Loucy (cell line): ENCODE measurements at regions not wholly inside any gene's neighbourhood (a gene's known extent, or its start where the extent isn't known, plus 50 kb on each side); places are given as distances from the start of the nearest gene placed in this dataset.

Experiments
- H2AFZ ChIP-seq: fragments of 200-600 bp; sonication (generic); 2 replicates; pipeline ENCODE4 v1.6.0; 2016; ENCODE audit warnings: antibody characterized with exemption, mild to moderate bottlenecking, low read length, moderate library complexity
- H3F3A ChIP-seq: fragments of 200-600 bp; 2 replicates; pipeline ENCODE4 v1.6.0; 2016; ENCODE audit warnings: antibody characterized with exemption, low read depth, mild to moderate bottlenecking
- H3K27me3 ChIP-seq: fragments of 200-600 bp; sonication (generic); 2 replicates; pipeline ENCODE4 v1.6.1; 2014; ENCODE audit warnings: low read length, mild to moderate bottlenecking; ENCODE audit not compliant: insufficient read depth, poor library complexity, severe bottlenecking
- H3K36me3 ChIP-seq: fragments of 200-600 bp; sonication (generic); 2 replicates; pipeline ENCODE4 v1.6.1; 2016; ENCODE audit warnings: low read length; ENCODE audit not compliant: insufficient read depth
- H3K4me1 ChIP-seq: fragments of 200-600 bp; sonication (generic); 2 replicates; pipeline ENCODE4 v1.5.1; 2014; ENCODE audit warnings: low read length, mild to moderate bottlenecking; ENCODE audit not compliant: insufficient read depth, poor library complexity, severe bottlenecking
- H3K4me2 ChIP-seq: fragments of 200-600 bp; sonication (generic); 2 replicates; pipeline ENCODE4 v1.6.0; 2014; ENCODE audit warnings: antibody characterized with exemption, low read length, low read depth, mild to moderate bottlenecking; ENCODE audit not compliant: poor library complexity, severe bottlenecking
- H3K4me3 ChIP-seq: fragments of 200-600 bp; sonication (generic); 2 replicates; pipeline ENCODE4 v1.5.1; 2014; ENCODE audit warnings: low read length, mild to moderate bottlenecking, mixed read lengths; ENCODE audit not compliant: poor library complexity, severe bottlenecking
- H3K79me2 ChIP-seq: fragments of 200-600 bp; sonication (generic); 2 replicates; pipeline ENCODE4 v1.6.1; 2014; ENCODE audit warnings: low read length; ENCODE audit not compliant: insufficient read depth
- H3K9ac ChIP-seq: fragments of 200-600 bp; sonication (generic); 2 replicates; pipeline ENCODE4 v1.6.0; 2014; ENCODE audit warnings: mild to moderate bottlenecking, low read depth, low read length, moderate library complexity; ENCODE audit not compliant: poor library complexity, severe bottlenecking
- H3K9me2 ChIP-seq: fragments of 200-600 bp; sonication (generic); replicated peaks from 2 replicates; pipeline ENCODE4 v1.6.1; 2016; ENCODE audit warnings: low read depth, low read length, mixed read lengths
- H3K9me3 ChIP-seq: fragments of 200-600 bp; sonication (generic); 2 replicates; pipeline ENCODE4 v1.6.1; 2014; ENCODE audit warnings: mild to moderate bottlenecking, antibody characterized with exemption, low read length, low read depth; ENCODE audit not compliant: insufficient read depth
- H4K20me1 ChIP-seq: fragments of 200-600 bp; sonication (generic); 2 replicates; pipeline ENCODE4 v1.6.0; 2014; ENCODE audit warnings: antibody characterized with exemption, low read length, mild to moderate bottlenecking; ENCODE audit not compliant: insufficient read depth, poor library complexity, severe bottlenecking
- EZH2phosphoT487 ChIP-seq: fragments of 200-600 bp; IDR thresholded peaks from 2 replicates; pipeline ENCODE4 v1.6.1; 2018; ENCODE audit warnings: antibody characterized with exemption, mild to moderate bottlenecking, moderate library complexity, borderline replicate concordance
- TF ChIP-seq, protein P1 (sequence below): fragments of 200-600 bp; sonication (generic); conservative IDR thresholded peaks from 2 replicates; pipeline ENCODE4 v1.5.1; 2014; ENCODE audit warnings: mild to moderate bottlenecking, antibody characterized with exemption, low read length

DNA sequence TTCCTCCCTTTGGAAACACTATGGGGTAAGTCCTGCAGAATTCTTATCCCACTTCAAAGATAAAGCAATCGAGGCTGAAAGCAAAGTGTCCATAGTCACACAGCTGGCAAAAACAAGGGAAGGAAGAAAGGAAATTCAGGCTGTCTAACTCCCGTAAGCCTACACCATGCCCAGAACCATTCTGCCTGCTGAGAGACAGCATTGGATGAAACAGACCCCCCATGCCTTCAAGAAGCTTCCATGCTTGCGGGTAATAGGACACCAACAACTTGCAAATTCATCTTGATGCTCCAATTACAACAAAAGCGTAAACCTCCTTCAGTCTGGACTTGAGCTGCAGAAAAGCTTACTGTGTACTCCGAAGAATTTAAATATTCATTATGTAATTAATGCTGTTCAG lies 181.1 kb upstream of the WWC1 start:
- Histone ChIP-seq H3F3A (no peaks in the 10 kb centered on the region), H3K4me1 (no peaks in the 10 kb centered on the region), H4K20me1 (no peaks in the 10 kb centered on the region), H3K4me2 (no peak overlapping the region), H3K27me3 (no peaks in the 10 kb centered on the region), H3K4me3 (no peak overlapping the region), H3K9ac (no peak overlapping the region), H3K79me2 (no peaks in the 10 kb centered on the region), H3K9me2 (no peaks in the 10 kb centered on the region), H2AFZ (no peak overlapping the region), H3K9me3 (no peaks in the 10 kb centered on the region), H3K36me3 (no peaks in the 10 kb centered on the region)
- no peak for TF ChIP-seq EZH2phosphoT487
- TF ChIP-seq, protein P1, sequence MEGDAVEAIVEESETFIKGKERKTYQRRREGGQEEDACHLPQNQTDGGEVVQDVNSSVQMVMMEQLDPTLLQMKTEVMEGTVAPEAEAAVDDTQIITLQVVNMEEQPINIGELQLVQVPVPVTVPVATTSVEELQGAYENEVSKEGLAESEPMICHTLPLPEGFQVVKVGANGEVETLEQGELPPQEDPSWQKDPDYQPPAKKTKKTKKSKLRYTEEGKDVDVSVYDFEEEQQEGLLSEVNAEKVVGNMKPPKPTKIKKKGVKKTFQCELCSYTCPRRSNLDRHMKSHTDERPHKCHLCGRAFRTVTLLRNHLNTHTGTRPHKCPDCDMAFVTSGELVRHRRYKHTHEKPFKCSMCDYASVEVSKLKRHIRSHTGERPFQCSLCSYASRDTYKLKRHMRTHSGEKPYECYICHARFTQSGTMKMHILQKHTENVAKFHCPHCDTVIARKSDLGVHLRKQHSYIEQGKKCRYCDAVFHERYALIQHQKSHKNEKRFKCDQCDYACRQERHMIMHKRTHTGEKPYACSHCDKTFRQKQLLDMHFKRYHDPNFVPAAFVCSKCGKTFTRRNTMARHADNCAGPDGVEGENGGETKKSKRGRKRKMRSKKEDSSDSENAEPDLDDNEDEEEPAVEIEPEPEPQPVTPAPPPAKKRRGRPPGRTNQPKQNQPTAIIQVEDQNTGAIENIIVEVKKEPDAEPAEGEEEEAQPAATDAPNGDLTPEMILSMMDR: no peak

DNA sequence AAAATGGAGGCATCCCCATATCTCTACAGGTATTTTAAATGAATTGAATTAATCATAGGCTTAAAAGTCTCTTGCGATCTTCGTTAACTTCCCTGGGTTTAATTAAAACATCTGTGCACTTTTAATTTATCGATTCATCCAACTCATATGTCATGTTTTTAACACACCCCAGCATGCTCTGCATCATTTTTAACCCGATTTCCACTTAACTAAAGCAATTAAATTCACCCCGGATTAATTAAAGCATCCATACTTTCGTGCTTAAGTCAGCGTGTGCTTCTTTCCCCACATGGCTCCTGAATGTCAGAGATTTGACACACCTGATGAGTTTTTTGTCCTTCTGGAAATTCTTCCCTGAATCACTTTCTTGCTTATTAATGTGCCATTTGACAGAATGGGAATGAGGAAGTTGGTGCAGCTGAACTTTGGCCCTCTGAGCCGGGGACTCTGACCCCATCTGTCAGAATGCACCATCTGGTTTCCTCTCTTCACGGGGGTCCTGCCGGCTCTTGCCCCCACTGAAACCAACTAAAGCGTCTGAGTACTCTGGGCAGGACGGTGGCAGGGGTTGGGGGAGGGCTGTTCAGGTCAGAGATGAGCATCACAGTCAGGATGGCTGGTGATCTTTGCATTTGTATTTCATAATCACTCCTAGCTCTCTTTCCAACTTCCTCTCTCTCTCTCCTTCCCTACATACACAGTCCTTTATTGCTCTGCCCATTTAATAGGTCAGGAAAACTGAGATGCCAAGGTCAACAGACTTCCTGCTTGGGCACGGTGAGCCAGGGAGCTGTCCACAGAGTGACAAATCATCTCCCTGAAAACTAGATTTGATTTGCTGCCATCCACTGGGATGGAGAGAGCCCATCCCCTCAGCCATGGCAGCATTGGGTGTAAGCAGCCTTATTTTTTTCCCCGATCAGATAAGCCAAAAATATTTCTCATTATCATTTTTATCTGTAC lies 180.3 kb upstream of the WWC1 start:
- H3K79me2 ChIP-seq: no peaks in the 10 kb centered on the region

DNA sequence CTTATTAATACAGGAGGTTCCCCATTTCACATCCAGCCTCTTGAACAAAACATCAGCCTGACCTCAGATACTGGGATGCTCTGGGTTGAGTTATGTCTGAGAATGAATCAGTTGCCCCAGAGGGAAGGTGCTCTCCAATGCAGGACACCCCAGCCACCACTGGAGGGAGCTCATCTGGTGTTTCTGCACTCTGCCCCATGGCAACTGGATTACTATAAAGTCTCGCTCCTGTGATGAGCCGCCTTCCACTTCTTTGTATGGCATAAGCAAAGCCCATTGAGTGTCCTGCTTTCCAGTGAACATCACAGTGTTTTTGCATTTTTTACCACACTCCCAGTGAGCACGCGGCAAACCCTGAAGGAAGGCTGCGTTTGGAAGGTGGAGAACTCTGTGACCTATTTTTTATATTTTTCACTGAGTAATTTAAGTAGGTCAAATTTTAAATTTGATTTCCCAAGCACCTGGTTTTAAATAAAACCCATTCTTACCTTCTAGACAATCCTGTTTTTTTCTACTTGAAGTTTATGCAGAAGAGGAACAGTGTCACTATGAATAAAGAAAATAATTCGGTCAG lies 176.9 kb upstream of the WWC1 start:
- no peaks in the 10 kb centered on the region for H3K4me1 ChIP-seq
- H3K9ac ChIP-seq: no peak overlapping the region
- no peak overlapping the region for H3K4me2 ChIP-seq
- no peaks in the 10 kb centered on the region for H4K20me1 ChIP-seq
- H3K27me3 ChIP-seq: no peaks in the 10 kb centered on the region
- no peaks in the 10 kb centered on the region for H3F3A ChIP-seq
- H3K9me2 ChIP-seq: no peaks in the 10 kb centered on the region
- TF ChIP-seq EZH2phosphoT487: no peak
- TF ChIP-seq, protein P1: peak; percentile 66
- no peak overlapping the region for H2AFZ ChIP-seq
- H3K79me2 ChIP-seq: no peaks in the 10 kb centered on the region
- no peaks in the 10 kb centered on the region for H3K9me3 ChIP-seq
- H3K4me3 ChIP-seq: no peak overlapping the region
- no peaks in the 10 kb centered on the region for H3K36me3 ChIP-seq

More for the DNA sequence above, 180.3 kb upstream of the WWC1 start:
- H3F3A ChIP-seq: no peaks in the 10 kb centered on the region
- no peaks in the 10 kb centered on the region for H3K27me3 ChIP-seq
- no peak overlapping the region for H3K4me2 ChIP-seq
- no peaks in the 10 kb centered on the region for H4K20me1 ChIP-seq
- H3K4me3 ChIP-seq: no peak overlapping the region
- no peak for TF ChIP-seq EZH2phosphoT487
- TF ChIP-seq, protein P1: no peak
- no peaks in the 10 kb centered on the region for H3K9me3 ChIP-seq
- no peaks in the 10 kb centered on the region for H3K9me2 ChIP-seq
- no peaks in the 10 kb centered on the region for H3K36me3 ChIP-seq
- H3K4me1 ChIP-seq: no peaks in the 10 kb centered on the region
- no peak overlapping the region for H3K9ac ChIP-seq
- no peak overlapping the region for H2AFZ ChIP-seq
